MM.1S (cell line): ENCODE measurements at regions not wholly inside any gene's neighbourhood (a gene's known extent, or its start where the extent isn't known, plus 50 kb on each side); places are given as distances from the start of the nearest gene placed in this dataset.

Experiments
- DNase-seq: peaks from one replicate; pipeline ENCODE4 v3.0.0-alpha.2; 2015
- H2AFZ ChIP-seq: fragments of 300-600 bp; sonication (generic); 2 replicates; pipeline ENCODE4 v1.6.0; 2016; ENCODE audit warnings: antibody characterized with exemption, low read length
- H3F3A ChIP-seq: fragments of 300-600 bp; sonication (generic); 2 replicates; pipeline ENCODE4 v1.6.1; 2016; ENCODE audit warnings: mild to moderate bottlenecking, antibody characterized with exemption, low read length, moderate library complexity, mixed read lengths; ENCODE audit not compliant: insufficient read depth
- H3K27ac ChIP-seq: fragments of 300-600 bp; sonication (generic); 2 replicates; pipeline ENCODE4 v1.5.1; 2016; ENCODE audit warnings: mild to moderate bottlenecking, low read length
- H3K27me3 ChIP-seq: fragments of 300-600 bp; sonication (generic); replicated peaks from 2 replicates; pipeline ENCODE4 v1.6.0; 2016; ENCODE audit warnings: low read length; ENCODE audit not compliant: insufficient read depth
- H3K36me3 ChIP-seq: fragments of 300-600 bp; sonication (generic); replicated peaks from 2 replicates; pipeline ENCODE4 v1.6.1; 2016; ENCODE audit warnings: mild to moderate bottlenecking, low read length, mixed read lengths; ENCODE audit not compliant: insufficient read depth
- H3K4me1 ChIP-seq: fragments of 300-600 bp; sonication (generic); 2 replicates; pipeline ENCODE4 v1.6.1; 2016; ENCODE audit warnings: low read length, mixed read lengths
- H3K4me2 ChIP-seq: fragments of 300-600 bp; sonication (generic); 2 replicates; pipeline ENCODE4 v1.6.0; 2016; ENCODE audit warnings: low read depth, low read length
- H3K4me3 ChIP-seq: fragments of 300-600 bp; sonication (generic); 2 replicates; pipeline ENCODE4 v1.5.1; 2016; ENCODE audit warnings: low read length, mixed read lengths
- H3K79me2 ChIP-seq: fragments of 300-600 bp; sonication (generic); 2 replicates; pipeline ENCODE4 v1.6.1; 2016; ENCODE audit warnings: mixed run types, low read length, mixed read lengths
- H3K9ac ChIP-seq: fragments of 300-600 bp; sonication (generic); 2 replicates; pipeline ENCODE4 v1.6.1; 2016; ENCODE audit warnings: low read length, mixed read lengths
- H3K9me2 ChIP-seq: fragments of 300-600 bp; sonication (generic); replicated peaks from 2 replicates; pipeline ENCODE4 v1.6.1; 2016; ENCODE audit warnings: mild to moderate bottlenecking, low read length, mixed read lengths; ENCODE audit not compliant: insufficient read depth
- H3K9me3 ChIP-seq: fragments of 300-600 bp; sonication (generic); replicated peaks from 2 replicates; pipeline ENCODE4 v1.6.1; 2016; ENCODE audit warnings: mild to moderate bottlenecking, low read length, mixed read lengths; ENCODE audit not compliant: insufficient read depth
- H4K20me1 ChIP-seq: fragments of 300-600 bp; sonication (generic); 2 replicates; pipeline ENCODE4 v1.6.1; 2016; ENCODE audit warnings: mild to moderate bottlenecking, low read length, moderate library complexity, mixed read lengths; ENCODE audit not compliant: insufficient read depth
- EZH2 ChIP-seq: fragments of 300-600 bp; sonication (generic); optimal IDR thresholded peaks from 2 replicates; pipeline ENCODE3; 2017; ENCODE audit warnings: low read depth, mild to moderate bottlenecking, antibody characterized with exemption, low read length, mixed read lengths
- EZH2phosphoT487 ChIP-seq: fragments of 300-600 bp; sonication (generic); IDR thresholded peaks from 2 replicates; pipeline ENCODE4 v1.6.1; 2018; ENCODE audit warnings: antibody characterized with exemption, low read length
- TF ChIP-seq, protein P1 (sequence below): fragments of 300-600 bp; sonication (generic); IDR thresholded peaks from 2 replicates; pipeline ENCODE4 v1.5.1; 2016; ENCODE audit warnings: antibody characterized with exemption, low read length, mixed read lengths

DNA sequence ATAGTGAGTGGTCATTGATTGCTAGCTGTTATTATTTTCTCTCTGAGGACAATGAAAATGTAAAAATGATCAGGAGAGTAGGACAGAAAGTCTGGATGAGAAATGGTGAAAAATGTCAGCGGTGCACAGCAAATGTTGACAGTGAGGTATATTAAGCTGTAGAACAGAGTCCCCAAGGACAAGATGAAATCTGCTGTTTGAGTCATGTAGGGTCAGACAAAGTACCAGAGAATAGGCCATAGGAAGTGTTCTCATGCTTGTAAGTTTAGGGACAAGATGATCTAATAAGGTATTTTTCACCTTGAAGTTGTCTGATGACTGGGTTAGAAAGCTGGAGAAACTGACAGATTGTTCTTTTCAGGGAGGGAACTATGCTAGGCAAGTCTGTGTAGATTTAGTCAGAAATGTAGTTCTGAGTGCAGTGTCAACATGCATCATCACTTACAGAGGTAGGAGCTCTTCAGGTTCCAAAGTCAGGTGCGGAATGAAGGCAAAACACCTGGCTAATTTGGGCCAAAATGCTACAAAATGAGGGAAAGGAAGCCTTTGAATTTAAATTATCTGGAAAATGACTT lies 369.3 kb downstream of the DLEU7 start:
- no peaks in the 10 kb centered on the region for H3K27me3 ChIP-seq

DNA sequence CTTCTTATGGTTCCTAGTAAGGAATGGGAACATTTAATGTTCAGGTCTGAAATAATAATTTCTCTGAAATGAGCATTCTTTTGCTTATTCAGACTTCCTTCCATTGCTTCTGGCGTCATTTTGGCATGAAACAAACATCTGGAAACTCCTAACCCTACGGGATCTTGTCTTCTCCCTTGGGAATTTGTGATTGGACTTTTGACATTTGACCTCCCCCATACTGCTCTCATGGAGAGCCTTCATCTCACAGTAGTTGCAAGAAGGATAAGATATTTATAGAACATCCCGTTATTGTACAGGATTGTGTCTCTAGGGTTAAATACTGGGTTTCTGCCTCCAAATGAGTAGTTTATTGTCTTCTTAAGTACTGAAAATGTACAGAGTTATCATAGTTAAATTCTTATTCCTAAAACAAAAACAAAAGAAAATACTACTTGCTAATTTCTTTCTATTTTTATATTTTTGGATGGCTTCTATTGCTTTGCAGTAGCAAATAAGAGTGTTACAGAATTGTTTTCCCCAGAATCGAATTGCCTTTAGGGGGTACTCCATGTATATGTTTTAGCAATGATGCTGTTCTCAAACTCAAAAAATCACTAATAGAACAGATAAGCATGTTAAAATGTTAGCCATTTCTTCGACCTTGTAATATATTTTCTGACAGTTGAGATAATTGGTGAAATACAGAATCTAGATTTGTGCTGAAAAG lies 366.8 kb downstream of the DLEU7 start:
- no peak overlapping the region for H3K4me3 ChIP-seq
- no peaks in the 10 kb centered on the region for H3K36me3 ChIP-seq
- no peaks in the 10 kb centered on the region for H3K9me2 ChIP-seq
- no peaks in the 10 kb centered on the region for H3K27me3 ChIP-seq
- no peaks in the 10 kb centered on the region for H3K9me3 ChIP-seq
- no peak overlapping the region for H2AFZ ChIP-seq
- no peak for DNase-seq
- no peaks in the 10 kb centered on the region for H4K20me1 ChIP-seq
- H3K4me2 ChIP-seq, result no peak overlapping the region
- H3K4me1 ChIP-seq, result no peaks in the 10 kb centered on the region
- H3K9ac ChIP-seq, result no peak overlapping the region
- no peaks in the 10 kb centered on the region for H3F3A ChIP-seq
- no peak for TF ChIP-seq EZH2
- TF ChIP-seq, protein P1, sequence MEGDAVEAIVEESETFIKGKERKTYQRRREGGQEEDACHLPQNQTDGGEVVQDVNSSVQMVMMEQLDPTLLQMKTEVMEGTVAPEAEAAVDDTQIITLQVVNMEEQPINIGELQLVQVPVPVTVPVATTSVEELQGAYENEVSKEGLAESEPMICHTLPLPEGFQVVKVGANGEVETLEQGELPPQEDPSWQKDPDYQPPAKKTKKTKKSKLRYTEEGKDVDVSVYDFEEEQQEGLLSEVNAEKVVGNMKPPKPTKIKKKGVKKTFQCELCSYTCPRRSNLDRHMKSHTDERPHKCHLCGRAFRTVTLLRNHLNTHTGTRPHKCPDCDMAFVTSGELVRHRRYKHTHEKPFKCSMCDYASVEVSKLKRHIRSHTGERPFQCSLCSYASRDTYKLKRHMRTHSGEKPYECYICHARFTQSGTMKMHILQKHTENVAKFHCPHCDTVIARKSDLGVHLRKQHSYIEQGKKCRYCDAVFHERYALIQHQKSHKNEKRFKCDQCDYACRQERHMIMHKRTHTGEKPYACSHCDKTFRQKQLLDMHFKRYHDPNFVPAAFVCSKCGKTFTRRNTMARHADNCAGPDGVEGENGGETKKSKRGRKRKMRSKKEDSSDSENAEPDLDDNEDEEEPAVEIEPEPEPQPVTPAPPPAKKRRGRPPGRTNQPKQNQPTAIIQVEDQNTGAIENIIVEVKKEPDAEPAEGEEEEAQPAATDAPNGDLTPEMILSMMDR, result no peak
- TF ChIP-seq EZH2phosphoT487, result no peak
- H3K79me2 ChIP-seq, result no peaks in the 10 kb centered on the region
- H3K27ac ChIP-seq, result no peak overlapping the region

More for the DNA sequence above, 369.3 kb downstream of the DLEU7 start:
- Histone ChIP-seq H4K20me1 (no peaks in the 10 kb centered on the region), H3K4me1 (no peaks in the 10 kb centered on the region), H3K4me2 (no peak overlapping the region), H2AFZ (no peak overlapping the region), H3K9me3 (no peaks in the 10 kb centered on the region), H3K79me2 (no peaks in the 10 kb centered on the region), H3K27ac (no peak overlapping the region), H3K4me3 (no peak overlapping the region), H3K9ac (no peak overlapping the region), H3F3A (no peaks in the 10 kb centered on the region), H3K9me2 (no peaks in the 10 kb centered on the region), H3K36me3 (no peaks in the 10 kb centered on the region)
- no peak for DNase-seq
- TF ChIP-seq EZH2phosphoT487 (no peak), EZH2 (no peak)
- TF ChIP-seq, protein P1, result no peak

DNA sequence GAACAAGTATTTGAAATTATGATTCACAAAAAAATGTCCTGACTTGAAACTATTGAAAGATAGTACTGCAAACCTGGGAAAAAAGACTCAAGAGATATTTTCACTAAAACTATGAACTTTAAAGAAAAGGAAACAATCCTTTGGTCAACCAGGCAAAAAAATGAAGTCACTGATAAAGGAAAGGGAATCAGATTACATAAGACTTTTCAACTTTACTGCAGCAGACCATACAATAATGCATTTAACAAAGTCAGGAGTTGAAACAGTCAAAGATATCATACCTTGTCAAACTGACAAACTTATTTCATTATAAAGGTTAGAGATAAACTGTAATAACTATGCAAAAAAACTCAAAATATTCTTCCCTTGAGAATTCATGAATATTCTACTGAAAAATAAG lies 361.6 kb downstream of the DLEU7 start:
- H3K79me2 ChIP-seq, result no peaks in the 10 kb centered on the region
- H3K27ac ChIP-seq, result no peak overlapping the region
- no peak overlapping the region for H3K4me2 ChIP-seq
- no peak overlapping the region for H2AFZ ChIP-seq
- no peaks in the 10 kb centered on the region for H3K36me3 ChIP-seq
- TF ChIP-seq, protein P1, result no peak
- TF ChIP-seq EZH2phosphoT487 (no peak), EZH2 (no peak)
- H3K9me2 ChIP-seq, result no peaks in the 10 kb centered on the region
- H4K20me1 ChIP-seq, result no peaks in the 10 kb centered on the region
- H3K9ac ChIP-seq, result no peak overlapping the region
- no peaks in the 10 kb centered on the region for H3K9me3 ChIP-seq
- no peaks in the 10 kb centered on the region for H3F3A ChIP-seq
- DNase-seq, result no peak
- H3K4me1 ChIP-seq, result no peaks in the 10 kb centered on the region
- H3K4me3 ChIP-seq, result no peak overlapping the region
- no peaks in the 10 kb centered on the region for H3K27me3 ChIP-seq
